RWPE2 (cell line): ENCODE measurements at regions not wholly inside any gene's neighbourhood (a gene's known extent, or its start where the extent isn't known, plus 50 kb on each side); places are given as distances from the start of the nearest gene placed in this dataset.
"Not testable (repeated sequence)": the region's sequence is repeated elsewhere in the genome, so short reads cannot be mapped to it uniquely, and the experiment has no call there.

ENCODE experiments used
- ATAC-seq: fragments of 200-7000 bp; cut with Tn5 transposase; 3 replicates; pipeline ENCODE4 v1.9.1; 2021; ENCODE audit warnings: low read depth
- DNase-seq: peaks from one replicate; pipeline ENCODE4 v3.0.0-alpha.2; 2020; ENCODE audit warnings: low spot score
- H3K27ac ChIP-seq: fragments of 450-650 bp; 2 replicates; pipeline ENCODE4 v1.5.1; 2017; ENCODE audit warnings: mild to moderate bottlenecking; ENCODE audit not compliant: poor library complexity, severe bottlenecking
- H3K27me3 ChIP-seq: fragments of 250-450 bp; sonication (Bioruptor Pico); 2 replicates; pipeline ENCODE4 v1.5.1; 2021; ENCODE audit warnings: mild to moderate bottlenecking, moderate library complexity; ENCODE audit not compliant: insufficient read depth, poor library complexity, severe bottlenecking
- H3K36me3 ChIP-seq: fragments of 250-450 bp; sonication (Bioruptor Pico); 2 replicates; pipeline ENCODE4 v1.5.1; 2020; ENCODE audit warnings: low read depth, mild to moderate bottlenecking, moderate library complexity
- H3K4me1 ChIP-seq: fragments of 250-450 bp; sonication (Bioruptor Pico); 2 replicates; pipeline ENCODE4 v1.5.1; 2021; ENCODE audit warnings: mild to moderate bottlenecking, moderate library complexity; ENCODE audit not compliant: insufficient read depth, poor library complexity, severe bottlenecking
- H3K4me3 ChIP-seq: fragments of 250-450 bp; sonication (Bioruptor Pico); 2 replicates; pipeline ENCODE4 v1.5.1; 2021; ENCODE audit warnings: mild to moderate bottlenecking, moderate library complexity; ENCODE audit not compliant: severe bottlenecking
- H3K9me3 ChIP-seq: fragments of 250-450 bp; sonication (Bioruptor Pico); 2 replicates; pipeline ENCODE4 v1.5.1; 2021; ENCODE audit warnings: mild to moderate bottlenecking, moderate library complexity; ENCODE audit not compliant: severe bottlenecking
- CTCF ChIP-seq: fragments of 450-650 bp; IDR thresholded peaks from one replicate; pipeline ENCODE4 v1.5.1; 2017; ENCODE audit warnings: mild to moderate bottlenecking, moderate library complexity; ENCODE audit not compliant: poor library complexity, severe bottlenecking

DNA sequence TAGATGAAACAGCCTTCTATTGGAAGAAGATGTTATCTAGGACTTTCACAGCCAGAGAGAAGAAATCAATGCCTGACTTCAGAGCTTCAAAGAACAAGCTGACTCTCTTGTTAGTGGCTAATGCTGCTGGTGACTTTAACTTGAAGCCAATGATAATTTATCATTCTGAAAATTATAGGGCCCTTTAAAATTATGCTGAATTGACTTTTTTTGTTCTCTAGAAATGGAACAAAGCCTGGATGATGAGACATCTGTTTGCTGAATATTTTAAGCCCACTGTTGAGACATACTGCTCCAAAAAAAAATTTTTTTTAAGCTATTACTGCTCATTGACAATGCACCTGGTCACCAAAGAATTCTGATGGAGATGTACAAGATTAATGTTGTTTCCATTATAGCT is 189.2 kb downstream of the MBL2 start:
- no peaks in the 10 kb centered on the region for H3K4me1 ChIP-seq
- DNase-seq = no peak
- TF ChIP-seq CTCF = no peak
- no peak for ATAC-seq
- H3K27me3 ChIP-seq = no peaks in the 10 kb centered on the region
- H3K27ac ChIP-seq = no peak overlapping the region
- H3K4me3 ChIP-seq = no peak overlapping the region
- no peaks in the 10 kb centered on the region for H3K36me3 ChIP-seq
- H3K9me3 ChIP-seq = peaks cover 9% of the 10 kb centered on the region

- no peak for ATAC-seq
- no peaks in the 10 kb centered on the region for H3K27me3 ChIP-seq
- H3K9me3 ChIP-seq = peaks cover 9% of the 10 kb centered on the region
- H3K4me1 ChIP-seq = no peaks in the 10 kb centered on the region
- no peaks in the 10 kb centered on the region for H3K36me3 ChIP-seq
- H3K27ac ChIP-seq = no peak overlapping the region
- TF ChIP-seq CTCF = no peak
- H3K4me3 ChIP-seq = no peak overlapping the region
- DNase-seq = no peak
These were observed 185.9 kb downstream of the MBL2 start for GRCh38 chr10:52586710-52587109.

DNA sequence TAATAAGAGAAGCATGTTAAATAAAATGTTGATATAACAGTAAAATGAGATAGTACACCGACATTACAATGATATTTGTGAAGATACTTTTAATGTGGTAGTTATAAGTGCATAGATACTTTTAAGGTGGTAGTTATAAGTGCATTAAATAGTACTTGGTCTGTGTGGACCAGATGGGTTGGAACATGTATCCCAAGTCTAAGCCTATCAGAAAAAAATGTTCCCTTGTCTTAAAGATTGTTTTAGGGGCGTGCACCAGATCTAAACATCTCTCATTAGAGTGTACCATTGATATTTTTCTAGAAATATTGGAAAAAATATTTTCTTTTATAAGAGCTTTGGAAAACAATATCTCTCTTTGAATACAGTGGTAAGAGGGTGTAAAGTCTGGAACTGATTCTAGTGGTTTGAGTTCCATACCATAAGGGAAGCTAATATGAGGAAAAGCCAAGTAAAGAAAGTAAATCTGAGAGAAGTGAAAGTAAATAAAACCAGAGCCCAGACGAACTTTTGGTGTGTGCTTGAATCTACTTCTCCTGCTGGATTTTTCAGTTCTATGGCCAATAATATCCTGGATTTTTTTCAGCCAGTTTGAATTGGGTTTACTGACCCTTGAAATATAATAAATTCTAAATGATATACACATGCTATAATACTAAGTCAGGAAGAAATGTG is 175.3 kb downstream of the MBL2 start:
- ATAC-seq = 0 out of 3 replicates have a peak, but pooled peaks have one; percentile 33
- H3K4me3 ChIP-seq = peak overlapping the region; percentile 21
- peaks cover 12% of the 10 kb centered on the region for H3K4me1 ChIP-seq
- H3K27ac ChIP-seq = no peak overlapping the region
- no peaks in the 10 kb centered on the region for H3K27me3 ChIP-seq
- no peaks in the 10 kb centered on the region for H3K9me3 ChIP-seq
- no peak for TF ChIP-seq CTCF
- DNase-seq = no peak
- H3K36me3 ChIP-seq = no peaks in the 10 kb centered on the region

DNA sequence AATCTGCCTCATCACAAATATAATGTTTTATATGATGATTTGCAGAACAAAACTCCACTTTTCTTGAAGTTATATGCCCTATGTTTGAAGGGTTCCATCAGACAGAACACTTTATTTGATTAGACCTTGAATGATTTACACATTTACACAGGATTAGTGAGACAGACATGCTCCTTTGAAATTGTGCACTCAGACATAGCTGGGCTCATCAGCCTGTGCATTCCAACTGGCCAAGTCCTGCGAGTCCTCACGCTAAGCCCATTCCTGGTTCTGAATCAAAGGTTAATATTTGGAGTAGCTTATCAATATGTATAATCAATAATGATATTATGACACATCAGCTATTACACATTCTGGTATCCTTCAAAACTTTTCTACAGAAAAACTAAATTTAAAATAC is 173.6 kb downstream of the MBL2 start:
- Histone ChIP-seq H3K9me3 (no peaks in the 10 kb centered on the region), H3K36me3 (no peaks in the 10 kb centered on the region), H3K27me3 (no peaks in the 10 kb centered on the region), H3K4me3 (no peak overlapping the region), H3K27ac (no peak overlapping the region), H3K4me1 (peaks cover 12% of the 10 kb centered on the region)
- no peak for TF ChIP-seq CTCF
- ATAC-seq (no peak), DNase-seq (no peak)

DNA sequence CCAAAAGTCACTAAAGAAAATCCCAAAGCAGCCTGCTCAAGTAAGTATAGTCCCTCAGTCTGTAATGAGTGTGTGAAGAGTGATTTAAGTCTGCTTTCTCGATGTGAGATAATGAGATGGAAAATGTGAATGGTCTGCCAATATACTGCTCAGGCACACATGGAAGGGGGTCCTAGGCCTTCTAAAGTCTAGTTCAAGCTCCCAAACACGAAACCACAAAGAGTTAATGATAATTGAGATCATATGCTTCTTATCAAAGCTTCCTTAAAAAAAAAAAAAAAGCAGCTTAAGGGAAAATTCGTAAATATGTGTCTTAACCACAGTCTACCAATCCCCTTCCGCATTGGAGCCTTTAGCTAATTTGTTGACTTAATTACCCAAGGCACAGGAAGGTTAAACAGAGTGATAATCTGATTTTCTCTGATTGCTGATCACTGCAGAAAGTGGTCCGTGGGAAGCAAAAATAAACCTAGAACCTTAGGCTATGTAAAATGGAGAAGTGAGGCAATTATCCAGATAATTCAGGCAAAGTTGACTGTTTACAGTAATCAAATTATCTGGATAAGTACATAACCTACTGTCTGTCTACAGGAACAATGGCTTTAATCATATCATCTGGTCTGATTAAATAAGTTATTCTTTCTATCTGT is 172.9 kb downstream of the MBL2 start:
- ATAC-seq = no peak
- no peak for TF ChIP-seq CTCF
- H3K36me3 ChIP-seq = no peaks in the 10 kb centered on the region
- H3K4me1 ChIP-seq = peaks cover 12% of the 10 kb centered on the region
- no peak for DNase-seq
- H3K27ac ChIP-seq = no peak overlapping the region
- no peak overlapping the region for H3K4me3 ChIP-seq
- H3K27me3 ChIP-seq = no peaks in the 10 kb centered on the region
- H3K9me3 ChIP-seq = no peaks in the 10 kb centered on the region

DNA sequence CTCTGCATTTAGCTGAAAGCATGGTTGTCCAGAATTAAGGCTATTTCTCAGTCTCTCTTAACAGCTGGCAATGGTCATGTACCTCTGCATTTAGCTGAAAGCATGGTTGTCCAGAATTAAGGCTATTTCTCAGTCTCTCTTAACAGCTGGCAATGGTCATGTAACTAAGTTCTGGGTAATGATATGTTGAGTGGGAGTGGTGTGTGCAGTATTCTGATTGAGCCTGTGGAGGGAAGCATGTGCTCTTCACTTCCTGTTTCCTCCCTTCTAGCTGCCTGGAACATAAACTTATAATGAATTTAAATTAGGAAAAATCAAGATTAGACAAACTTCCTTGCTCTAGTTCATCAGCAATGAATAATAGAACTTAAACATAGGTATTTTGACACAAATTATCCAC is 168.5 kb downstream of the MBL2 start:
- ATAC-seq, H3K27ac ChIP-seq, H3K4me1 ChIP-seq, H3K27me3 ChIP-seq, H3K4me3 ChIP-seq, H3K9me3 ChIP-seq, DNase-seq, H3K36me3 ChIP-seq: not testable (repeated sequence)
